HG03139 (cell line): ENCODE measurements at regions not wholly inside any gene's neighbourhood (a gene's known extent, or its start where the extent isn't known, plus 50 kb on each side); places are given as distances from the start of the nearest gene placed in this dataset.

Experiments
- ATAC-seq: cut with Tn5 transposase; IDR thresholded peaks from one replicate; pipeline ENCODE4 v1.9.1; 2021; ENCODE audit not compliant: unreplicated experiment

DNA sequence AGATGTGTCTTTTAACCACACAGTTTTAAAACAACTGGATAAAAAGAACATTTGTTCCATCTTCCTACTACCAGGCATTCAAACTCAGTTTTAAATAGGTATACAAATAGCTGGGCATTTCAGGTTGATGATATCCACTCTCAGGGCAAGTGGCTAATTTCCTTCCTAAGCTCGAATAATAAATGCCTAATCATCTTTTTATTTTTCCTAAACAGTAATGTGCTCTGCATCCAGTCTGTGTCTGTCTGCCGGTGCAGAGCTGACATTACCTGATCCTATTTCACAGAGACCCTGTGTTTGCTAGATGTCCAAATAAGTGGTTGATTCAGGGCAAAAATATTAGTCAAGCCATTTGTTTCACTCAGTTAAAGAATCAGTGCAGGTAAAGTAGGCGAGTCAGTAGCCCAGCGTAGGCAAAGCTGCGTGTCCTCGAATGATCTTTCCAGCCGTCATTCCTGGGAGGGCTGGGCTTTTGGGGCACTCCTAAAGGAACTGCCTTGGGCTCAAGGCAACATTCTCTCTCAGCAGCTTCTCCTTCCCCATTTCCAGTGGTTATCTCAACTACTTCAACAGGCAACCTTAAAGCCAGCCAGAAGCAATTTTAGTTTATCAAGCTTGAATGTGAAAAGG is 74.2 kb upstream of the BMP2 start:
- no peak for ATAC-seq

DNA sequence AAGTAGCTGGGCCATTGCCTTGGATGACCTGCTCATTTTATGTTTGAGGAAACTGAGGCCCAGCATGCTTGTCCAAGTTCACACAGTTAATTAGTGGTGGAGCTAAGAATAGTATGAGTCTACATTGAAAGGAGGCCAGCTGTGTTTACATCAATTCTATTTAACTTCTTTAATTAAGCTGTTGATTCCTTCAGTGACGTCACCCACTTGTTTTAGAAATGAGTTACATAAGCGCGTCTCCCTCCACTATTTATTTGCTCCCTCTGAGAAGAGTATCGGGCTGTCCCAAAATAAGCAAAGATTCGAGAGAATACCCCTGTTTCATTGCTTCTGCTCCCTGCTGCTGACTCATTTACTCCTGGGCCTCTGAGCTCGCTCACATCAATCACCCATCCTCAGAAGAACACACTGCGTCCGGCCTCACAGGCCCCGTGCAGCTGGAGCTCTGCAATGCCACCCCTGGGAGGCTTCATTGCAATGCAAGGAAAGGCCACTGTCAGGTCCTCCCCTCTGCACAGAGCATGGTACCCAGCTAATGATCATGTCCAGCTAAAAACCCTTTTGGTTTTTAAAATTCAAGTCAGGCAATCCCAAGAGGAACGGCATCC is 74.8 kb upstream of the BMP2 start:
- no peak for ATAC-seq

DNA sequence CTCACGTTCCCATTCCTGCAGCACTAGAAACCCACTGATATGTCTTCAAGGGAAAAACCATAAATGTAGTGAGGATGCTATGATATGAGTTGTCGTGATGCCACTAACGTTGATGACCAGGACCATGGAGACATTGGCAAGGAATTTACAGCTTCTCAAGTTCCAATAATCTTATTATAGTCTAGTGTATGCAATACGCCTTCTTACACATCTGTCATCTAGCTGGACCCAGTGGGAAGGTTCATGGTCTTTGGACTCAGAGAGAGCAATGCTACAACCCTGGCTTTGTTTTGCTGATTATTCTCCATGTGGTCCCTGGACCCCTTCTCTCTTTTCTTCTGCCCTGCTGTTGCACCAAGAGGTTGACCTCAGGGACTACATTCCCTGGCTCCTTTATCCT is 76.0 kb upstream of the BMP2 start:
- no peak for ATAC-seq

DNA sequence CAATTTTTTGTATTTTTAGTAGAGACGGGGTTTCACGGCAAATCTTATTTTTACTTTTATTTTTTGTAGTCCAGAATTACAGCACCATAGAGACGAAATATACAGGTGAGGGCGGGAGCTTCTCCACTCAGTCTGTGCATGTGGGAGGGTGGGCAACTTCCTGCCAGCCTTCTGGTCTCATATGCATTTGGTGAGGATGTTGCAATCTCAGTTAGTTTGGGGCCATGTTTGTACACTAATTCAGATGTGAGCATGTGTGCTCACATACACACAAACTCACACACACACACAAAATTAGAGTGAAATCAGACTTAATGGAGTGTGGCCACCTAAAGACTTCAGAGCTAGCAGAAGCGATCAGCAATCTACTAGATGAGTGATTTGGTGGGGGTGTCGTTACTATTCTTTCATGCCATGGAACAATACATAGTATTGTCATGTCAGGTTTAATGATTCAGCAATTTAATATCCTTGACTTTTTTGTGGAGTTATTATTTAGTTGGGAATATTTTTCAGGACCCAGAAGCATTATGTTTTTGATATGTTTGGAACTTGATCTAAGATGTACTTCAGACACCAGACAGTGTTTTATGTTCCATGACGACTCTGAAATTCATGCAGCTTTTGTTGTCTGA is 78.0 kb upstream of the BMP2 start:
- no peak for ATAC-seq

DNA sequence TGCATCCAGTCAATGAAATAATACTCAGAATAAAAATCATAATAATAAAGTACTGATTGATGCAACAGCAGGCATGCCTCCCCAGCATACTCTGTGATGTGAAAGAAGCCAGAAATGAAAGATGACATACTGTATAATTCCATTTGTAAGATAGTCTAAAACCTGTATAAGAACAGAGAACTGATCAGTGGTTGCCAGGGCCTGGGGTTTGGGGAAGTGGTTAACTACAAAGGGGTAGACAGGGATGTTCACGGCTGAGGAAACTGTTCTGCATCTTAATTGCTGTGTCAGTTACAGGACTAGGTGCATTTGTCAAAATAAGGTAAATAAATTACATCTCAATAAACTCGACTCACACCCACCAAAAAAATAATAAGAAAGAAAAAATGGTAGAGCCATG is 81.3 kb upstream of the BMP2 start:
- ATAC-seq, result peak; percentile 61

DNA sequence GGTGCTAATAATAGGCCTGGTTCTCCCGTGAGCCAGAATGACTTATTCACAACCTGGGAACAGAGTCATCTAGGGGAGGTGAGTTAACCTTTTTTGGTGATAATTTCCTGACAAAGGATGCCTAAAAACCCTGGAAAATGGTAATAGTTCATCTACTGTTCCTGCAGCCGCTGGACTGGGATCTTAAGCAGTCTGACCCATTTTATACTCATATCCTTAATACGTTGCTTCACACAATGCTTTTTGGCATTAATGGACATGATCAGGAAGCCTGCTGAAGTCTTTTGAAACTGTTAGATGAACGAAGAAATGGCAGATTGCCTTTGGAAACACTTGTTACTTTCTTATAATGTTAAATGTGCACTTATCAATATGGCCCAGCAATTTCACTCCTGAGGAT is 81.9 kb upstream of the BMP2 start:
- no peak for ATAC-seq

DNA sequence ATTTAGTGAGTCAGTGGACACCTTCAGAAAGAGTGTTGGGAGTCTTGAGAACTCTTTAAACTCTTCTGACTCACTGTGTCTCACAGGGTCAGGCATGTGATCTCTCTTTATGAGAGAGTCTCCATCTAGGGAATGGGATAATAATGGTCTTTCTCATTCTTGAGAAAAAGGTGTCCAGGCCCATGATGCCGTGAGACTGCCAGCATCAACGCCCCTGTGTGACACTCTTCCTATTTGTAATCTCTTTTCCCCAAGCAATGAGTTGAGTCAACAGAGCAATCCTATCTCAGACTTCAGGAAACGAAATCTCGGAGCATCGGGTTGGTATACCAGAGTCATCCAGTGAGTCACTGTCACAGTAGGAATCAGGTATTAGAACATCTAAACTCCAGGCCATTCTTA is 82.3 kb upstream of the BMP2 start:
- ATAC-seq, result no peak

DNA sequence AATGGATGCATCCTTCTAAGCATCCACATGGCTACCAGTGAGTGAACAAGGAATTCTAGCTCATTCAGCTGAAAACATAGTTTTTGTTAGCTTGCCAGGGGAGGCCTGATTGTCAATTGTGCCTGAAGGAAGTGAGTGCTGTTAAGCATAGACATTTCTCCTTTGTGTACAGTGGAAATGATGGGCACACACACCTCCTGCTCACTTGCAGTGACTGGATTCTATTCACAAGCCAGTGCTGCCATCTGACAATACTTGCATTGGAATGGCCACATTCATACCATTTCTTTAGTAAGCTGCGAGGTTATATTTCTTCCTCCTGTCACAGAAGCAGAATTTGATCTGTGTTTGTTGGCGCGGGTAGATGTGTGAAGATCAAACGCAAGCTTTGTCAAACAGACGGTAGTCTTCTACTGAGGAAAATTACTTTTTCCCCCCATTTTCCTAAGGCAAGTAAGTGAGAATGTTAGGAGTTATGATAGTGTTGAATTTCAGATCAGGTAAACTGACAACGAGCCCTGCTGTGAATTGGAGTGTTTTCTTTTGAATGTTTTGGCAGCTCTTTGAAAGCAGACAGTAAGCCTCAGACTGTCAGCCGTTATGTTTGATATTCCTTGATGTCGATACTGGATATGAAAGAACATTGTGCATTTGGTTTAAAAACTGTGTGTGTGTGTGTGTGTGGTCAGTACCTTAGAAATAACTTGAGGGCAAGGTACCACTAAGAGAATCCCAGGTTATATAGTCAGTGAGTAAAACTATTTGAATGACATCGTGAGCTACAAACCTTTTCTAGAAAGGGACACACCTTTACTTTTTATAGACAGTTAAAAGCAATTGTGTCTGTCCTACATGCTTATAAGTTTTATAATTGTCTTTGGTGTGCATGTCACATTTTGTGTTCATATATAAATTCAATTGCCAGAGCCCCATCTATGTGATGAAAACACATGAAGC is 84.2 kb upstream of the BMP2 start:
- no peak for ATAC-seq

DNA sequence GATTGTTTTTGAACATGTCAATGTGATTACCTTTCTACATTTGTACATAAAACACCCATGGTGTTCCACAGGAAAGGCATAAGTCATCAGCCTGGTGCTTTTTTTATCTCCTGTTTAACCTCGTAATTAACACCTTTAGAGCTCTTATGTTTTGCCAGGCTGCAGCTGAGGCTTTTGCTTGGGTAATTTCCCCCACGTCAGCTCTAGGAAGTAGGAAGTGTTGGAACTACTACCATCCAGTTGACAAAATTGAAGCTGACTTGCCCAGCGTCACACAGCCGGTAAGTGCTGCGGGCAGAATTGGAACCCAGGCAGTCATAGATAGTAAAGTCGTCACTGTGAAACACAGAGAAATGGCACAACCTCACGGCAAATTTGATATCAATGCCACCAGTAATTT is 86.6 kb upstream of the BMP2 start:
- no peak for ATAC-seq

DNA sequence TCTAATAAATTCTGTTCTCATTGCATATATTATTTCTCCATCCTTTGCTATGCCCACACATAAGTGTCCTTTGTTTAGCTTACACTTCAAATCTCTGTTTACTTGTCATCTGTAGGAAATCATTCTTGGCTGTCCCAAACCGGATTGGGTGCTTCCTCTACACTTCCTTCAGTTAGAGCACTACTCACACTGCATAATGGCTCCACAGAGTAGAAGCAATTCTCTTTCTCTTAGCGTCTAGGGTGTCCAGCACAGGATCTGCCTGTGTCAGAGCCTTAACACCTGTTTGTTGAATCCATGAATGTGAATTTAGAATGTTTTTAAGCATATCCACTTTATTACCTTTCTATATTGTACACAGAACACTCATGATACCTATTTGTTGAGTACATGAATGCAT is 87.0 kb upstream of the BMP2 start:
- no peak for ATAC-seq

DNA sequence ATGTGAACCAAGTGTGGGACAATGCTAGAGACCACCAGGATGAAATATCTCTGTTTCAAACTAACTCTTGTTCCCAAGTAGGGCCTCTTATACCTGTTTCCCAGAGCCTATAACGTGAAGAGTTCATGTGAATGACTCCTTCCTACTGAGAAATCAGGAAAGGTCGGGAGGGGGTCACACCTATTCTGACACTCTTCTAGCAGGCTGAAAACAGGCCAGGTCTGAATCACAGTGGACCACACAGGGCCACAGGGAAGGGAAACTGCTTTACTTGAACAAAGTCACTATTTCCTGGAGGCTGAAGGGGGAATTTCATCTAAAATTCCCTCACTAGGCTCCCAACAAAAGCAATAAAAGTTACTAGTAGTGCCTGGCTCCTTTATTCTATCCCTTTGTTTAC is 88.4 kb upstream of the BMP2 start:
- ATAC-seq, result no peak

DNA sequence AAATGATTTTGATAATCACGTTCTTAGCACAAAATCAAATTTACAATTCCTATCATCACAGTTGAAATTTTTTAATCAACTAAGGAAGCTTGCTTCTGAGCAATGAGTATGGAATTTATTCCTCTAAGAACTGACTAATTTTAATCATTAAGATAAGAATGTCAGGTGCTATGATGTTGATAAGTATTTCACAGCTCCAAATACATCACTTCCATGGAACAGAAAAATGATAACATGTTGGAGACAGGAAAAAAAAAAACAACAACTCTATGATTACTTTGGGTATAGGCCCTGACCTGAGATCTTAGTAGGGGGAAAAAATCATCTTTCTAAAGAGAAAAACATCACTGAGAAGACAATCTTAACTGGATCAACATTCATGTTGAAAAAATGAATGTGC is 89.4 kb upstream of the BMP2 start:
- no peak for ATAC-seq

DNA sequence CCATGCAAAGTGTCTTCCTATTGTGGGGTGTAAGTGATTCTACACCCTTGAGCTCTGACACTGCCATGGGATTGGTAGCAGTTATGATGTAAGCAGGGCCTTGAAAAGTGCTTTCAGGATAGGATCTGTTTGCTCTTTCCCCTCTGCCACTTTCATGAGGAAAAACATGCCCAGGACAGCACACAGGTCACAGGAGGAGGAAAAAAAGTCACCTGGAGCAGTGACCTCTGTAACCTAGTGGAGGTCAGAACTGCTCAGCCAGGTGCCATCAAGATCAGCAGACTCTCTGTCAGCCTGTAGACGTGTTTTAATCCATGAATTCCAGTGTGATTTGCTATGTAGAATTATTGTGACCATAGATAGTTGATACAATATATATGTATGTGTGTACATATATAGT is 92.7 kb upstream of the BMP2 start:
- ATAC-seq, result no peak

DNA sequence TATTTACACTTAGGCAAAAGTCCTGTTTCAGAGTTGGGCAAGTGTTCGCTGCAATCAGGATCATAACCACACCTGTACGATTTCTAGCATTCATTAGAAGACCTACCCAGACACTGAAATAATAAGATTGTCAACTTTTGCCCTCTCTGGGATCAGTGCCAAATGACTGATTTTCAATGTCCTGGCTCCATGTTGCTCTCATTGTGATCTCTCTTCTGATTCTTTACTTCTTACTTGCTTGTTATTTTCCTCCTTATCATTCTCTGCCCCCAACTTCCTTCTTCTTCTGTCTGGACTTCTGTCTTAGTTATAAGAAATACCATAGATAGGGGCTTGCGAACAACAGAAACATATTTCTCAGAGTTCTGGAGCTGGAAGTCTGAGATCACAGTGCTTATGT is 94.4 kb upstream of the BMP2 start:
- ATAC-seq, result no peak

DNA sequence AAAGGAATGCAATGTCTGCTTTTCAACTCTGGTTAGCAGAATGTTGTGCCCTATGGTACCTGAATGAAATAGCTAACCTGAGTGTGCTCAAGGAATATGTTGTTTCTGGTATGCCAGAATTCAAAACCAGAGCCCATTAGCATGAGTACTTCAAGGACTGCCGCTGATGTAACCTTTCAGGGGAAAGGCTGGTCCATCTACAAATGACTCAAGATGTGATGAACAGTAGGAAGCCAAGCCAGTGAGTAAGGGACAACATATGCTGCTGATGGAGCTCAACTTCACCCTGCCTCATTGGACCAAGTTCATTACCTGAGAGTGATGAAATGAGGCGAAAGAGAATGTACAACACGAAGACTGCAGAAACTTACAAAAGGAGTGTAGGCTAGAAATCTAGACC is 95.7 kb upstream of the BMP2 start:
- no peak for ATAC-seq

DNA sequence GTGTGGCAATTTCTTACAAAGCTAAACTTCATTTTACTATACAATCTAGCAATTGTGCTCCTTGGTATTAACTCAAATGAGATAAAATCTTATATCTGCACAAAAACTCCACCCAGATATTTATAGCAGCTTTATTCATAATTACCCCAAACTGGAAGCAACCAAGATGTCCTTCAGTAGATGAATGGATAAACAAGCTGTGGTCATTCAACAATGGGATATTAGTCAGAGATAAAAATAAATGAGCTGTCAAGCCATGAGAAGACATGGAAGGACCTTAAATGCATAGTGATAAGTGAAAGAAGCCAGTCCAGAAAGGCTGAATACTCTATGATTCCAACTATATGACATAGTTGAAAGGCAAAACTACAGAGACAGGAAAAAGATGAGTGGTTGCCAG is 98.9 kb upstream of the BMP2 start:
- no peak for ATAC-seq

DNA sequence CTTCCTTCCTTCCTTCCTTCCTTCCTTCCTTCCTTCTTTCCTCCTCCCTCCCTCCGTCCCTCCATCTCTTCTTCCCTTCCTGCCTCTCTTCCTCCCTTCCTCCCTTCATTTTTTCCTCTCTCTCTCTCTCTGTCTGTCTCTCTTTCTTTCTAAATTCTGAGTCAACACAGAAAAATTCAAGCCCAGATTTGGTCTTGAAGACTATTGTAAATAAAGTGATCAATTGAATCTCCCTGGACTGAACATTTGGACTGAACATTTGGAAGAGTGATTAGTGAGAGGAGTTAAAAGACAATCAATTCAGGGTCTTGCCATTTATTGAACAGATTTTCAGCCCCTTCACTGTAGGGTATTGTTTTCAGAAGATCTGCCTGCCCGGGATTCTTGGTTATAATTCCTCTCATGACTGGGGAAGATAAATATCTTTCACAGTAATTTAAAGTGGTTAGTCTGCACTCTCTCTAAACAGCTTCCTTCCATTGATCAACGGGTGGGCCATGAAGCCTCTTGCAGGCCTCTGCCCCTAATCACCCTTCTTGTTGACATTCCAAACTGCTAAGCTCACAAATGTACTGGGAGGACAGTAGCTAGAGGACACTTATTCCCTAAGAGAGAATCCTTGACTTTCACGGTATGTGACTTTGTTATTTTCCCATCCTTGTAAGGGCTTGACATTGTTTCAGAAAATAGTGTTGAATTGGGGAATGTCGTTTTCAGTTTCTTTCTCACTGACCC is 101.7 kb upstream of the BMP2 start:
- ATAC-seq, result no peak

DNA sequence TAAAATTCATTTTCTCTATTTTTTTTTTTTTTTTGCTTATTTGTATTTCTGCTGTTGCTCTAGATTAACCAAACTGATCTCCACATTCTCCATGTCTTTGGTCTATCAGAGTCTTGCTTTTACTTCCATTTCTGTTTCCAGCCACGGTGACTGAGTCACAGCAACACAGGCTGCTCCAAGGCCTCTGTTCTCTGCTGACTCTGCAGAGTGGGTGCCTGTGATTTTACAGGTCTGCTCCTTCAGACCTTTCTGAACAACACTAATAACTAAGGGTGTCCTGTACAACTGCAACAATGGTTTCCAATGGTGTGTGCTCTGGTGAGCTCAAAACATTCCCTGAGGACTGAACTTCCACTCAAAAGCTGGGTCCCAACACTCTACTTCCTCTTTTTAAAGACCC is 102.3 kb upstream of the BMP2 start:
- no peak for ATAC-seq

DNA sequence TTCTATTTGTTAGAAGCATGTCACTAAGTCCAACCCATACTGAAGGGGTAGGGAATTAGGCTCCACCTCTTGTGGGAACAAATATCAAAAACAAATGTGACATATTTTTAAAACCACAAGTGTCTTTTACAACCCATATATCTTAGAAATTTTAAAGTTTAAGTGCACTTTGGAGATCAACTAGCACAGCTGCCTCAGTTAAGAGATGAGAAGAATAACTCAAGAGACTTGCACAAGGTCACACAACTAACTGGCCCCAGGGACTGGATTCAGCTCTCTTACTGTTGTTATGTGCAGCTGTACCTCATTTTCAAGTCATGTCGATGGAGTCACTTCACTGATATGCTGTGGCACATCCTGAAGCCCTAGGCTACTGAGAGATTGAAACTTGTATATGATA is 102.9 kb upstream of the BMP2 start:
- ATAC-seq, result no peak

DNA sequence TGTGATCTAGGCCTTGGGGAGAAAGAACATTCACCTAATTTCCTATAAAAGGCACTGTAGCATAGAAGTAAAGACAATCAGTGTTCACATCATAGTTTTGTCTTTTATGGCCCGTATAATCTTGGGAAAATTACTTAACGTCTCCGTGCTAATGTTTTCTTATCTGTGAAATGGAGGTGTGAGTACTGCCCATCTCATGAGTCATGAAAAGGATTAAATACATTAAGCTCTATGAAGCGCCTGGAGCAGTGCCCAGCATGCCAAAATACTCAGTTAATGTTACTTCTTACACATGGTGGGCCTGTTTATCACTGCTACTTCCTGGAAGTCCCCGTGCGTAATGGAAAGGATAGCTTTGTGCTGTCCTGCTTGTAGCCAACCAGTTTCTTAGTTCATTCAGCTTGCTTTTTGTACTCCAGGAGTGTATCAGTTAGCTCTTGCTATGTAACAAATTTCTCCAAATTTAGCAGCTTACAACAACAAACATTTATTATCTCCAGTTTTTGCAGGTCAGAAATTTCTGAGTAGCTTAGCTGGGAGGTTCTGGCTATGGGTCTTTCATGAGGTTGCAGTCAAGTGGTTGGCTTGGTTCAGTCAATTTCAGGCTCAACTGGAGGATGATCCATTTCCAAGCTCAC is 103.6 kb upstream of the BMP2 start:
- no peak for ATAC-seq

DNA sequence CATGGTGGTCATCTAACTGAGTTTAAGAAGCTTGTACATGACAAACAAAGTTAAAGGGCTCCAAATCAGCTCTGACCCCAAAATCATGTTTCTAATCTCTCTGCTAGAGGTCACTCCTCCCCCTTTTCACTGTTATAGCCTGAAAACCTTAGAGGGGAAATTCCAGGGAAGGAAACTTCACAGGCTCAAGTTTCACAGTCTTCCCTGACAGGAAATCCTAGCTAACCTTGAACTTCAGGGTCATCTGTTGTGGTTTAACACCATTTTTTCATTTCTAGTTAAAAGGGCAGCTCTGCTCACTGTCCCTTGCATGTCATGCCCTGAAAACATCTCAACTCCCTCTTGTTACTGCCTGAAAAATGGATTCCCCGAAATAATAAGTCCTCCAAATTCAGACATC is 104.4 kb upstream of the BMP2 start:
- no peak for ATAC-seq
